AG09309 (cell line): ENCODE measurements at regions not wholly inside any gene's neighbourhood (a gene's known extent, or its start where the extent isn't known, plus 50 kb on each side); places are given as distances from the start of the nearest gene placed in this dataset.
"Not testable (repeated sequence)": the region's sequence is repeated elsewhere in the genome, so short reads cannot be mapped to it uniquely, and the experiment has no call there.

Experiments
- DNase-seq: peaks from one replicate; pipeline ENCODE4 v3.0.0-alpha.2; 2010; ENCODE audit warnings: low read depth
- H3K4me3 ChIP-seq: 2 replicates; pipeline ENCODE4 v1.5.1; 2011; ENCODE audit warnings: mild to moderate bottlenecking, low read depth, low read length, moderate library complexity; ENCODE audit not compliant: control insufficient read depth
- TF ChIP-seq, protein P1 (sequence below): IDR thresholded peaks from 2 replicates; pipeline ENCODE4 v1.5.1; 2011; ENCODE audit warnings: mild to moderate bottlenecking, low read depth, low read length, inconsistent platforms; ENCODE audit not compliant: insufficient read depth, control insufficient read depth; ENCODE audit errors: missing control alignments

DNA sequence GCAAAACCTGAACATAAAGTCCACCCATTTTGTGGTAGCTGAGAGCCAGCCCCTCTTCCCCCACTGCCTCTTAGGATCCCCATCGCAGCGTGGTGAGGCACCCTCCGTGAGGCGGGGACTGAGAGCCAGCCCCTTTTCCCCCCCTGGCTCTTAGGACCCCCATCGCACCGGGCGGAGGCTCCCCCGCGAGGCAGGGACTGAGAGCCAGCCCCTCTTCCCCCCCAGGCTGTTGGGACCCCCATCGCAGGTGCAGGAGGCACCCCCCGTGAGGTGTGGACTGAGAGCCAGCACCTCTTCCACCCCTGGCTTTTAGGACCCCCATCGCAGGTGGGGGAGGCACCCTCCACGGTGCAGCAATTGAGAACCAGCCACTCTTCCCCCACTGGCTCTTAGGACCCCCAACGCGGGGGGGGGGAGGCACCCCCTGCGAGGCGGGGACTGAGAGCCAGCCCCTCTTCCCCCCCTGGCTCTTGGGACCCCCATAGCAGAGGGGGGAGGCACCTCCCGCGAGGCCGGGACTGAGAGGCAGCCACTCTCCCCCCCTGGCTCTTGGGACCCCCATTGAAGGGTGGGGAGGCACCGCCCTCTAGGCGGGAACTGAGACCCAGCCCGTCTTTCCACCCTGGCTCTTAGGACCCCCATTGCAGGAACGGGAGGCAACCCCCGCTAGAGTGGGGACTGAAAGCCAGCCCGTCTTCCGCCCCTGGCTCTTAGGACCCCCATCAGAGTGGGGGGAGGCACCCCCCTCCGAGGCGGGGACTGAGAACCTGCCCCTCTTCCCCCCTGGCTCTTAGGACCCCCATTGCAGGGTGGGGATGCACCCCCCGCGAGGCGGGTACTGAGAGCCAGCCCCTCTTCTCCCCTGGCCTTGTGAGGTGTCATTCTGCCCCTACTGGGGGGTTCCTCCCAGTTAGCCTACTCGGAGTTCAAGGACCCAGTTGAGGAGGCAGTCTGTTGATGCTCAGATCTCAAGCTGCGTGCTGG, 366.4 kb upstream of the SPRY2 start:
- no peak for DNase-seq
- no peak overlapping the region for H3K4me3 ChIP-seq
- TF ChIP-seq, protein P1, sequence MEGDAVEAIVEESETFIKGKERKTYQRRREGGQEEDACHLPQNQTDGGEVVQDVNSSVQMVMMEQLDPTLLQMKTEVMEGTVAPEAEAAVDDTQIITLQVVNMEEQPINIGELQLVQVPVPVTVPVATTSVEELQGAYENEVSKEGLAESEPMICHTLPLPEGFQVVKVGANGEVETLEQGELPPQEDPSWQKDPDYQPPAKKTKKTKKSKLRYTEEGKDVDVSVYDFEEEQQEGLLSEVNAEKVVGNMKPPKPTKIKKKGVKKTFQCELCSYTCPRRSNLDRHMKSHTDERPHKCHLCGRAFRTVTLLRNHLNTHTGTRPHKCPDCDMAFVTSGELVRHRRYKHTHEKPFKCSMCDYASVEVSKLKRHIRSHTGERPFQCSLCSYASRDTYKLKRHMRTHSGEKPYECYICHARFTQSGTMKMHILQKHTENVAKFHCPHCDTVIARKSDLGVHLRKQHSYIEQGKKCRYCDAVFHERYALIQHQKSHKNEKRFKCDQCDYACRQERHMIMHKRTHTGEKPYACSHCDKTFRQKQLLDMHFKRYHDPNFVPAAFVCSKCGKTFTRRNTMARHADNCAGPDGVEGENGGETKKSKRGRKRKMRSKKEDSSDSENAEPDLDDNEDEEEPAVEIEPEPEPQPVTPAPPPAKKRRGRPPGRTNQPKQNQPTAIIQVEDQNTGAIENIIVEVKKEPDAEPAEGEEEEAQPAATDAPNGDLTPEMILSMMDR = no peak

DNA sequence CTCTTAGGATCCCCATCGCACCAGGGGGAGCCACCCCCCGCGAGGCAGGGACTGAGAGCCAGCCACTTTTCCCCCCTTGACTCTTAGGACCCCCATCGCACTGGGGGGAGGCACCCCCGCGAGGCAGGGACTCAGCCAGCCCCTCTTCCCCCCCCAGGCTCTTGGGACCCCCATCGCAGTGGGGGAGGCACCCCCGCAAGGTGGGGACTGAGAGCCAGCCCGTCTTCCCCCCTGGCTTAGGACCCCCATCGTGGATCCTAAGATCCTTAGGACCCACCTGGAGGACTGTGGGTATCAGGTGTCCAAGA, 365.2 kb upstream of the SPRY2 start:
- TF ChIP-seq, protein P1 = no peak
- no peak overlapping the region for H3K4me3 ChIP-seq
- DNase-seq = no peak

DNA sequence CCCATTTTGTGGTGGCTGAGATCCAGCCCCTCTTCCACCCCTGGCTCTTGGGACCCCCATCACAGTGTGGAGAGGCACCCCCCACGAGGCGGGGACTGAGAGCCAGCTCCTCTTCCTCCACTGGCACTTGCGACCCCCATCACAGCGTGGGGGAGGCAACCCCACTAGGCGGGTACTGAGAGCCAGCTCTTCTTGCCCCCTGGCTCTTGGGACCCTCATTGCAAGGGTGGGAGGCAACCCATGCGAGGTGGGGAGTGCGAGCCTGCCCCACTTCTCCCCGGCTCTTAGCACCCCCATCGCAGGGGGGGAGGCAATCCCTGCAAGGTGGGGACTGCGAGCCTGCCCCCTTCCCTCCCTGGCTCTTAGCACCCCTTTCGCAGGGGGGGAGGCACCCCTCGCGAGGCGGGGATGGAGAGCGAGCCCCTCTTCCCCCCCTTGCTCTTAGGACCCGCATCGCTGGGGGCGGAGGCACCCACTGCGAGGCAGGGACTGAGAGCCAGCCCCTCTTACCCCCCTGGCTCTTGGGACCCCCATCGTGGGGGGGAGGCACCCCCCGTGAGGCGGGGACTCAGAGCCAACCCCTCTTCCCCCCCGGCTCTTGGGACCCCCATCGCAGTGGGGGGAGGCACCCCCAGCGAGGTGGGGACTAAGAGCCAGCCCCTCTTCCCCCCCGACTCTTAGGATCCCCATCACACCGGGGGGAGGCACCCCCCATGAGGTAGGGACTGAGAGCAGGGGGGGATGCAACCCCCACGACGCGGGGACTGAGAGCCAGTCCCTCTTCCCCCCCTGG, 364.6 kb upstream of the SPRY2 start:
- no peak for DNase-seq
- H3K4me3 ChIP-seq = no peak overlapping the region
- TF ChIP-seq, protein P1 = no peak

DNA sequence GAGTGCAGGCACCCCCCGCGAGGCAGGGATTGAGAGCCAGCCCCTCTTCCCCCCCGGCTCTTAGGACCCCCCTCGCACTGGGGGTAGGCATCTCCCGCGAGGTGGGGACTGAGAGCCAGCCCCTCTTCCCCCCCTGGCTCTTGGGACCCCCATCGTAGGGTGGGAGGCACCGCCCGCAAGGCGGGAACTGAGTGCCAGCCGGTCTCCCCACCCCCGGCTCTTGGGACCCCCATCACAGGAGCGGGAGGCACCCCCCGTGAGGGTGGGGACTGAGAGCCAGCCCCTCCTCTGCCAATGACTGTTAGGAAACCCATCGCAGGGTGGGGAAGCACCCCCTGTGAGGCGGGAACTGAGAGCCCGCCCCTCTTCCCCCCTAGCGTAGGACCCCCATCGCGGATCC, 363.4 kb upstream of the SPRY2 start:
- no peak overlapping the region for H3K4me3 ChIP-seq
- no peak for DNase-seq
- TF ChIP-seq, protein P1 = no peak

DNA sequence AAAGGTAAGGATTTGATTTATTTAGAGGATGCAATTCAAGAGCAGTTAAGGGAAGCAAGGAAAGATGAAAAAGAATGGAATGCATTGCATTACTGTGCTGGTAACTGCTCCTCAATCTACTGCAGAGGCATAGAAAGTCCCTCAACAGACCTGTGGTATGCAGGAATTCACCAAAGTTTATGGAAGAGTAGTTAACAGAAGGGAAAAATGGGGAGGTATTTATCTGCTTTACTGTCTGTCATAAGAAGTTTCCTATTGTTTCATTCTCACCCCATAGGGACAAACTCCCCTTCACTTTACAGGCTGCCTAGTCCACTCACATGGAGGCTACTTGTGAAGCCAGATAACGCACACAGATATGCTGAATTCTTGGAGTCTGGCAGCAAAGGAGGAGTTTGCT, 354.9 kb upstream of the SPRY2 start:
- DNase-seq = no peak
- TF ChIP-seq, protein P1 = no peak
- H3K4me3 ChIP-seq = no peak overlapping the region

DNA sequence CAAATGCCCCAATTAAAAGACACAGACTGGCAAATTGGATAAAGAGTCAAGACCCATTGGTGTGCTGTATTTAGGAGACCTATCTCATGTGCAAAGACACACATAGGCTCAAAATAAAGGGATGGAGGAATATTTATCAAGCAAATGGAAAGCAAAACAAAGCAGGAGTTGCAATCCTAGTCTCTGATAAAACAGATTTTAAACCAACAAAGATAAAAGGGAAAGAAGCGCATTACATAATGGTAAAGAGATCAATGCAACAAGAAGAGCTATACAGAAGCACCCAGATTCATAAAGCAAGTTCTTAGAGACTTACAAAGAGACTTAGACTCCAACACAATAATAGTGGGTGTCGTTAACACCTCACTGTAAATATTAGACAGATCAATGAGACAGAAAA, 350.9 kb upstream of the SPRY2 start:
- DNase-seq, H3K4me3 ChIP-seq: not testable (repeated sequence)

DNA sequence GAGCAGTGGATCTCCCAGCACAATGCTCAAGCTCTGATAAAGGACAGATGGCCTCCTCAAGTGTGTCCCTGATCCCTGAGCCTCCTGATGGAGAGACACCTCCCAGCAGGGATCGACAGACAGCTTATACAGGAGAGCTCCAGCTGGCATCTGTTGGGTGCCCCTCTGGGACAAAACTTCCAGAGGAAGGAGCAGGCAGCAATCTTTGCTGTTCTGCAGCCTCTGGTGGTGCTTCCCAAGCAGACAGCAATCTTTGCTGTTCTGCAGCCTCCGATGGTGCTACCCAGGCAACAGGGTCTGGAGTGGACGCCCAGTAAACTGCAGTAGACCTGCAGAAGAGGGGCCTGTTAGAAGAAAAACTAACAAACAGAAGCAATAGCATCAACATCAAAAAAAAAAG, 349.3 kb upstream of the SPRY2 start:
- no peak for DNase-seq
- no peak overlapping the region for H3K4me3 ChIP-seq
- TF ChIP-seq, protein P1 = no peak
